Bronchial epithelial cell (primary cell): ENCODE measurements at regions not wholly inside any gene's neighbourhood (a gene's known extent, or its start where the extent isn't known, plus 50 kb on each side); places are given as distances from the start of the nearest gene placed in this dataset.

Source experiments
- DNase-seq: peaks from one replicate; pipeline ENCODE4 v3.0.0-alpha.2; 2010; ENCODE audit warnings: low read depth
- FAIRE-seq: peaks from 2 replicates; lab custom pipeline; 2011; peaks lifted over from hg19 to GRCh38; lab: Jason Lieb, UNC
- H3K27me3 ChIP-seq: 2 replicates; pipeline ENCODE4 v1.5.1; 2011; ENCODE audit warnings: low read length; ENCODE audit not compliant: control insufficient read depth, insufficient read depth
- H3K36me3 ChIP-seq: 2 replicates; pipeline ENCODE4 v1.5.1; 2011; ENCODE audit warnings: low read length; ENCODE audit not compliant: control insufficient read depth, insufficient read depth
- H3K4me3 ChIP-seq: 2 replicates; pipeline ENCODE4 v1.5.1; 2011; ENCODE audit warnings: mild to moderate bottlenecking, low read depth, low read length, control low read depth
- CTCF ChIP-seq: IDR thresholded peaks from 2 replicates; pipeline ENCODE4 v1.5.1; 2011; ENCODE audit warnings: mild to moderate bottlenecking, moderate library complexity, low read length, control low read depth, inconsistent platforms; ENCODE audit not compliant: insufficient read depth, severe bottlenecking

GRCh38 chr4:126106658-126107057 is 791.9 kb downstream of the FAT4 start:
- Histone ChIP-seq H3K4me3 (no peak overlapping the region), H3K27me3 (no peaks in the 10 kb centered on the region), H3K36me3 (no peaks in the 10 kb centered on the region)
- FAIRE-seq (no peak), DNase-seq (peak; percentile 4)
- peak; percentile 29 for TF ChIP-seq CTCF

- no peak overlapping the region for H3K4me3 ChIP-seq
- H3K36me3 ChIP-seq = no peaks in the 10 kb centered on the region
- no peak for FAIRE-seq
- no peaks in the 10 kb centered on the region for H3K27me3 ChIP-seq
- no peak for TF ChIP-seq CTCF
- DNase-seq = no peak
Measured at GRCh38 chr4:126109836-126110235, 795.1 kb downstream of the FAT4 start.

GRCh38 chr4:126113058-126113457 is 798.3 kb downstream of the FAT4 start:
- DNase-seq (no peak), FAIRE-seq (no peak)
- TF ChIP-seq CTCF = no peak
- no peaks in the 10 kb centered on the region for H3K27me3 ChIP-seq
- H3K4me3 ChIP-seq = no peak overlapping the region
- no peaks in the 10 kb centered on the region for H3K36me3 ChIP-seq

- H3K27me3 ChIP-seq = no peaks in the 10 kb centered on the region
- FAIRE-seq (no peak), DNase-seq (no peak)
Measured at GRCh38 chr4:126123611-126124325, 809.0 kb downstream of the FAT4 start.

GRCh38 chr4:126124818-126125217 is 810.1 kb downstream of the FAT4 start:
- DNase-seq (no peak), FAIRE-seq (no peak)
- Histone ChIP-seq H3K4me3 (no peak overlapping the region), H3K36me3 (no peaks in the 10 kb centered on the region), H3K27me3 (no peaks in the 10 kb centered on the region)
- no peak for TF ChIP-seq CTCF

More at GRCh38 chr4:126123611-126124325, 809.0 kb downstream of the FAT4 start:
- Histone ChIP-seq H3K36me3 (no peaks in the 10 kb centered on the region), H3K4me3 (no peak overlapping the region)
- no peak for TF ChIP-seq CTCF

- FAIRE-seq (no peak), DNase-seq (no peak)
- Histone ChIP-seq H3K4me3 (no peak overlapping the region), H3K36me3 (no peaks in the 10 kb centered on the region), H3K27me3 (no peaks in the 10 kb centered on the region)
- TF ChIP-seq CTCF = no peak
Measured at GRCh38 chr4:126130215-126130614, 815.5 kb downstream of the FAT4 start.
